ENCODE measurements at regions not wholly inside any gene's neighbourhood (a gene's known extent, or its start where the extent isn't known, plus 50 kb on each side); places are given as distances from the start of the nearest gene placed in this dataset.

GRCh38 chr5:125372694-125373631 is 626.5 kb upstream of the ZNF608 start:
- TF ChIP-seq, protein P1, sequence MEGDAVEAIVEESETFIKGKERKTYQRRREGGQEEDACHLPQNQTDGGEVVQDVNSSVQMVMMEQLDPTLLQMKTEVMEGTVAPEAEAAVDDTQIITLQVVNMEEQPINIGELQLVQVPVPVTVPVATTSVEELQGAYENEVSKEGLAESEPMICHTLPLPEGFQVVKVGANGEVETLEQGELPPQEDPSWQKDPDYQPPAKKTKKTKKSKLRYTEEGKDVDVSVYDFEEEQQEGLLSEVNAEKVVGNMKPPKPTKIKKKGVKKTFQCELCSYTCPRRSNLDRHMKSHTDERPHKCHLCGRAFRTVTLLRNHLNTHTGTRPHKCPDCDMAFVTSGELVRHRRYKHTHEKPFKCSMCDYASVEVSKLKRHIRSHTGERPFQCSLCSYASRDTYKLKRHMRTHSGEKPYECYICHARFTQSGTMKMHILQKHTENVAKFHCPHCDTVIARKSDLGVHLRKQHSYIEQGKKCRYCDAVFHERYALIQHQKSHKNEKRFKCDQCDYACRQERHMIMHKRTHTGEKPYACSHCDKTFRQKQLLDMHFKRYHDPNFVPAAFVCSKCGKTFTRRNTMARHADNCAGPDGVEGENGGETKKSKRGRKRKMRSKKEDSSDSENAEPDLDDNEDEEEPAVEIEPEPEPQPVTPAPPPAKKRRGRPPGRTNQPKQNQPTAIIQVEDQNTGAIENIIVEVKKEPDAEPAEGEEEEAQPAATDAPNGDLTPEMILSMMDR (IDR thresholded peaks at IDR 0.05) = no peak
- Histone ChIP-seq H3K36me3 (no peaks in the 10 kb centered on the region), H3K27me3 (ENCODE audit: low read depth) (no peaks in the 10 kb centered on the region), H3K27ac (no peak overlapping the region), H3K9me3 (no peaks in the 10 kb centered on the region), H3K4me3 (no peak overlapping the region), H3K4me1 (no peaks in the 10 kb centered on the region)
- intact Hi-C loops (cut with DNase I) = no loop called here
- DNase-seq (no peak), ATAC-seq (no peak)

DNA sequence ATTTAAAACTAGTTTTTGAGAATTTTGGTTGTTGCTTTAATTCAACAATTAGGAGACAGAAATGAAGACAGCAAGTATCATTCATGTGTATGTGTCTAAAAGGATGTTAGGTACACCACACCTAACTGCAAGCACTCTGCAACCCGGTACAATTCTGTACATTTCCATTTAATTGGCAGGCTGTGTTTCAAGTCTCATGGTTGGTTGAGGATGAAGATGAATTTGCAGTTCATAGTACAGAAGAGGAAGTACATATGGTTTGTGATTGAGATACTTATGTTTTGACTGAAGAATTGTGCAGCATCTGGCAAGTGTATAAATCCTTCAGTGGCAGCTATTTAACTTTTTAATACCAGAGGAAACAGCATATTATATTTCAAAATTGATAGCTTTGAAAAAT is 628.7 kb upstream of the ZNF608 start:
- intact Hi-C loops (cut with DNase I) = no loop called here
- Histone ChIP-seq H3K9me3 (no peaks in the 10 kb centered on the region), H3K4me3 (no peak overlapping the region), H3K4me1 (no peaks in the 10 kb centered on the region), H3K27ac (no peak overlapping the region), H3K36me3 (no peaks in the 10 kb centered on the region), H3K27me3 (ENCODE audit: low read depth) (no peaks in the 10 kb centered on the region)
- DNase-seq (no peak), ATAC-seq (no peak)
- TF ChIP-seq, protein P1 (IDR thresholded peaks at IDR 0.05) = no peak

- intact Hi-C loops (cut with DNase I) = no loop called here
- Histone ChIP-seq H3K27ac (no peak overlapping the region), H3K9me3 (no peaks in the 10 kb centered on the region), H3K27me3 (ENCODE audit: low read depth) (no peaks in the 10 kb centered on the region), H3K36me3 (no peaks in the 10 kb centered on the region), H3K4me1 (no peaks in the 10 kb centered on the region), H3K4me3 (no peak overlapping the region)
- DNase-seq = no peak
- TF ChIP-seq, protein P1 (IDR thresholded peaks at IDR 0.05) = no peak
- ATAC-seq = no peak
These were observed 629.7 kb upstream of the ZNF608 start for GRCh38 chr5:125376059-125376641.

DNA sequence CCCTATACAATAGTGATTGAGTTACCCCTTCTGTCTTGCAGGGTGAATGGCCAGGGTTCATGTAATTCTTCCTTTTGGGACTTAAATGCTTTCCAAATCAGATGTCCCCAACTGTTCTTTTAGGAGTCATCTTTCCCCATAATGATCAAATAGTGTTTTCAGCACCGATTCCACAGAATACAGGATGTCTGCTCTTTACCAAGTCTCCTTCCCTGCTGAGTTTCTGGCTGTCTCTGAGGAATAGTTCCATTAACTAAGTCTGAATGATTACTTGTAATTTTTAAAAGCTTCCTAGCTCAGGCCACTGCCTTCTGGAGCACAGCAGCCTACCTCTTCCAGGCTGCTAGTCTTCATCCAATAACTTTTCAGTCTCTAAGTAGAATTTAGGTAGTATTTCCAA is 630.7 kb upstream of the ZNF608 start:
- TF ChIP-seq, protein P1 (IDR thresholded peaks at IDR 0.05) = no peak
- Histone ChIP-seq H3K27ac (no peak overlapping the region), H3K9me3 (no peaks in the 10 kb centered on the region), H3K27me3 (ENCODE audit: low read depth) (no peaks in the 10 kb centered on the region), H3K36me3 (no peaks in the 10 kb centered on the region), H3K4me3 (no peak overlapping the region), H3K4me1 (no peaks in the 10 kb centered on the region)
- intact Hi-C loops (cut with DNase I) = no loop called here
- DNase-seq (no peak), ATAC-seq (no peak)

GRCh38 chr5:125381290-125381689 is 634.9 kb upstream of the ZNF608 start:
- no peaks in the 10 kb centered on the region for H3K4me1 ChIP-seq
- no peak for DNase-seq
- TF ChIP-seq, protein P1 (IDR thresholded peaks at IDR 0.05) = no peak
- no peak overlapping the region for H3K4me3 ChIP-seq
- no peaks in the 10 kb centered on the region for H3K27me3 ChIP-seq (ENCODE audit: low read depth)
- no peaks in the 10 kb centered on the region for H3K36me3 ChIP-seq
- intact Hi-C loops (cut with DNase I) = no loop called here
- H3K9me3 ChIP-seq = no peaks in the 10 kb centered on the region
- ATAC-seq = no peak
- H3K27ac ChIP-seq = no peak overlapping the region
